ENCODE measurements at regions not wholly inside any gene's neighbourhood (a gene's known extent, or its start where the extent isn't known, plus 50 kb on each side); places are given as distances from the start of the nearest gene placed in this dataset.
"Not testable (repeated sequence)": the region's sequence is repeated elsewhere in the genome, so short reads cannot be mapped to it uniquely, and the experiment has no call there.

GRCh38 chr1:91606546-91607078, 106.0 kb downstream of the CDC7 start:
- no peak for DNase-seq

- DNase-seq: not testable (repeated sequence)
Observed at GRCh38 chr1:91607686-91608085, 107.0 kb downstream of the CDC7 start.

- no peak for DNase-seq
Observed at GRCh38 chr1:91608876-91609275, 108.2 kb downstream of the CDC7 start.

- no peak for DNase-seq
Observed at GRCh38 chr1:91609551-91609950, 108.9 kb downstream of the CDC7 start.

GRCh38 chr1:91610102-91610501, 109.5 kb downstream of the CDC7 start:
- DNase-seq: no peak

GRCh38 chr1:91610789-91611188, 110.1 kb downstream of the CDC7 start:
- DNase-seq: no peak

GRCh38 chr1:91611483-91611917, 110.8 kb downstream of the CDC7 start:
- no peak for DNase-seq

- no peak for DNase-seq
Observed at GRCh38 chr1:91613595-91613994, 112.9 kb downstream of the CDC7 start.

- DNase-seq: no peak
Observed at GRCh38 chr1:91616712-91617111, 116.1 kb downstream of the CDC7 start.

GRCh38 chr1:91617285-91617765, 116.7 kb downstream of the CDC7 start:
- DNase-seq: peak in 1 of 2 experiments; percentile 23

- DNase-seq: no peak
Observed at GRCh38 chr1:91619881-91620280, 119.2 kb downstream of the CDC7 start.

GRCh38 chr1:91621360-91621759, 120.7 kb downstream of the CDC7 start:
- DNase-seq: no peak

- no peak for DNase-seq
Observed at GRCh38 chr1:91621907-91622306, 121.3 kb downstream of the CDC7 start.

GRCh38 chr1:91622616-91623015, 122.0 kb downstream of the CDC7 start:
- no peak for DNase-seq

GRCh38 chr1:91623020-91623419, 122.4 kb downstream of the CDC7 start:
- DNase-seq: no peak

- no peak for DNase-seq
Observed at GRCh38 chr1:91624331-91624730, 123.7 kb downstream of the CDC7 start.

Data from cerebellar nuclear complex (tissue), 1 donor.